BLaER1 (cell line): ENCODE measurements at regions not wholly inside any gene's neighbourhood (a gene's known extent, or its start where the extent isn't known, plus 50 kb on each side); places are given as distances from the start of the nearest gene placed in this dataset.

Experiments
- H3K27ac ChIP-seq: shearing (Covaris generic); formaldehyde crosslinking; 2 replicates; pipeline ENCODE4 v1.8.1; 2022
- H3K27me3 ChIP-seq: shearing (Covaris generic); formaldehyde crosslinking; 2 replicates; pipeline ENCODE4 v1.8.1; 2022
- H3K36me3 ChIP-seq: shearing (Covaris generic); formaldehyde crosslinking; 2 replicates; pipeline ENCODE4 v1.8.1; 2022
- H3K4me1 ChIP-seq: shearing (Covaris generic); formaldehyde crosslinking; 2 replicates; pipeline ENCODE4 v1.8.1; 2022
- H3K4me2 ChIP-seq: shearing (Covaris generic); formaldehyde crosslinking; 2 replicates; pipeline ENCODE4 v1.8.1; 2022
- H3K4me3 ChIP-seq: shearing (Covaris generic); formaldehyde crosslinking; 2 replicates; pipeline ENCODE4 v1.8.1; 2022
- H3K9ac ChIP-seq: shearing (Covaris generic); formaldehyde crosslinking; 2 replicates; pipeline ENCODE4 v1.8.1; 2022
- H3K9me3 ChIP-seq: shearing (Covaris generic); formaldehyde crosslinking; 2 replicates; pipeline ENCODE4 v1.8.1; 2022
- H4K20me1 ChIP-seq: shearing (Covaris generic); formaldehyde crosslinking; 2 replicates; pipeline ENCODE4 v1.8.1; 2022
- Cebpa-rat ChIP-seq: shearing (Covaris generic); IDR thresholded peaks from 2 replicates; pipeline ENCODE4 v1.8.1; 2022

GRCh38 chr14:78091361-78091760 lies 78.8 kb upstream of the NRXN3 start:
- Histone ChIP-seq H3K9ac (no peak overlapping the region), H3K36me3 (no peaks in the 10 kb centered on the region), H3K4me3 (no peak overlapping the region), H3K9me3 (peaks cover 5% of the 10 kb centered on the region; the same call in 1 of the 2 replicates), H3K4me2 (no peak overlapping the region), H3K4me1 (peaks cover 5% of the 10 kb centered on the region; the same call in 1 of the 2 replicates), H3K27ac (no peak overlapping the region), H4K20me1 (no peaks in the 10 kb centered on the region), H3K27me3 (no peaks in the 10 kb centered on the region)
- no peak for TF ChIP-seq Cebpa-rat

GRCh38 chr14:78092040-78092439 lies 78.1 kb upstream of the NRXN3 start:
- Histone ChIP-seq H3K4me1 (peaks cover 5% of the 10 kb centered on the region; the same call in 1 of the 2 replicates), H3K9ac (no peak overlapping the region), H3K4me3 (no peak overlapping the region), H3K27me3 (no peaks in the 10 kb centered on the region), H3K9me3 (peaks cover 9% of the 10 kb centered on the region), H3K36me3 (no peaks in the 10 kb centered on the region), H4K20me1 (no peaks in the 10 kb centered on the region), H3K27ac (no peak overlapping the region), H3K4me2 (no peak overlapping the region)
- TF ChIP-seq Cebpa-rat: no peak

GRCh38 chr14:78103271-78103670 lies 66.9 kb upstream of the NRXN3 start:
- Histone ChIP-seq H3K4me3 (no peak overlapping the region), H3K27me3 (no peaks in the 10 kb centered on the region), H3K9ac (no peak overlapping the region), H3K9me3 (no peaks in the 10 kb centered on the region), H4K20me1 (no peaks in the 10 kb centered on the region), H3K4me1 (peaks cover 8% of the 10 kb centered on the region; the same call in 1 of the 2 replicates), H3K36me3 (no peaks in the 10 kb centered on the region), H3K4me2 (no peak overlapping the region), H3K27ac (no peak overlapping the region)
- no peak for TF ChIP-seq Cebpa-rat

- H3K9ac ChIP-seq: no peak overlapping the region
Observed at GRCh38 chr14:78104160-78104559, 66.0 kb upstream of the NRXN3 start.

GRCh38 chr14:78104655-78105054 lies 65.5 kb upstream of the NRXN3 start:
- Histone ChIP-seq H4K20me1 (no peaks in the 10 kb centered on the region), H3K27me3 (no peaks in the 10 kb centered on the region), H3K27ac (no peak overlapping the region), H3K4me3 (no peak overlapping the region), H3K4me1 (peaks cover 8% of the 10 kb centered on the region; the same call in 1 of the 2 replicates), H3K4me2 (no peak overlapping the region), H3K36me3 (no peaks in the 10 kb centered on the region), H3K9me3 (no peaks in the 10 kb centered on the region), H3K9ac (no peak overlapping the region)
- no peak for TF ChIP-seq Cebpa-rat

More at GRCh38 chr14:78104160-78104559, 66.0 kb upstream of the NRXN3 start:
- no peaks in the 10 kb centered on the region for H3K36me3 ChIP-seq
- H3K4me1 ChIP-seq: peaks cover 8% of the 10 kb centered on the region; the same call in 1 of the 2 replicates
- H3K27me3 ChIP-seq: no peaks in the 10 kb centered on the region
- no peak overlapping the region for H3K27ac ChIP-seq
- H3K4me2 ChIP-seq: no peak overlapping the region
- H4K20me1 ChIP-seq: no peaks in the 10 kb centered on the region
- H3K9me3 ChIP-seq: no peaks in the 10 kb centered on the region
- H3K4me3 ChIP-seq: no peak overlapping the region
- no peak for TF ChIP-seq Cebpa-rat

GRCh38 chr14:78106381-78106780 lies 63.8 kb upstream of the NRXN3 start:
- no peaks in the 10 kb centered on the region for H4K20me1 ChIP-seq
- no peak for TF ChIP-seq Cebpa-rat
- H3K9me3 ChIP-seq: no peaks in the 10 kb centered on the region
- no peak overlapping the region for H3K27ac ChIP-seq
- H3K4me1 ChIP-seq: peaks cover 8% of the 10 kb centered on the region; the same call in 1 of the 2 replicates
- no peak overlapping the region for H3K4me2 ChIP-seq
- H3K9ac ChIP-seq: no peak overlapping the region
- no peaks in the 10 kb centered on the region for H3K36me3 ChIP-seq
- H3K27me3 ChIP-seq: no peaks in the 10 kb centered on the region
- no peak overlapping the region for H3K4me3 ChIP-seq

GRCh38 chr14:78107166-78107565 lies 63.0 kb upstream of the NRXN3 start:
- H4K20me1 ChIP-seq: no peaks in the 10 kb centered on the region
- H3K4me1 ChIP-seq: peaks cover 8% of the 10 kb centered on the region; the same call in 1 of the 2 replicates
- no peak overlapping the region for H3K9ac ChIP-seq
- no peaks in the 10 kb centered on the region for H3K36me3 ChIP-seq
- TF ChIP-seq Cebpa-rat: no peak
- no peak overlapping the region for H3K4me3 ChIP-seq
- H3K9me3 ChIP-seq: no peaks in the 10 kb centered on the region
- no peaks in the 10 kb centered on the region for H3K27me3 ChIP-seq
- no peak overlapping the region for H3K27ac ChIP-seq
- no peak overlapping the region for H3K4me2 ChIP-seq

- TF ChIP-seq Cebpa-rat: no peak
- Histone ChIP-seq H3K27ac (no peak overlapping the region), H3K36me3 (no peaks in the 10 kb centered on the region), H3K9ac (no peak overlapping the region), H3K27me3 (no peaks in the 10 kb centered on the region), H3K4me3 (no peak overlapping the region), H4K20me1 (no peaks in the 10 kb centered on the region), H3K9me3 (0 out of 2 replicates have a peak, but pooled peaks cover 6% of the 10 kb centered on the region), H3K4me2 (no peak overlapping the region), H3K4me1 (no peaks in the 10 kb centered on the region)
Observed at GRCh38 chr14:78119440-78119839, 50.7 kb upstream of the NRXN3 start.
